OCI-M2 (cell line): ENCODE measurements at regions not wholly inside any gene's neighbourhood (a gene's known extent, or its start where the extent isn't known, plus 50 kb on each side); places are given as distances from the start of the nearest gene placed in this dataset.
"Not testable (repeated sequence)": the region's sequence is repeated elsewhere in the genome, so short reads cannot be mapped to it uniquely, and the experiment has no call there.

ENCODE experiments used
- DNase-seq: peaks from one replicate; lab custom pipeline; 2025; ENCODE audit not compliant: unreplicated experiment; lab: John Stamatoyannopoulos, UW

GRCh38 chr14:41120402-41120801, 486.3 kb upstream of the LRFN5 start:
- no peak for DNase-seq

GRCh38 chr14:41096131-41096530, 510.5 kb upstream of the LRFN5 start:
- no peak for DNase-seq

- no peak for DNase-seq
Measured at GRCh38 chr14:41087056-41087455, 519.6 kb upstream of the LRFN5 start.

GRCh38 chr14:41073544-41073943, 533.1 kb upstream of the LRFN5 start:
- DNase-seq = no peak

- no peak for DNase-seq
Measured at GRCh38 chr14:41072776-41073175, 533.9 kb upstream of the LRFN5 start.

- DNase-seq = no peak
Measured at GRCh38 chr14:41071351-41071750, 535.3 kb upstream of the LRFN5 start.

- DNase-seq = no peak
Measured at GRCh38 chr14:41062826-41063225, 543.9 kb upstream of the LRFN5 start.

GRCh38 chr14:41055589-41055988, 551.1 kb upstream of the LRFN5 start:
- DNase-seq = no peak

GRCh38 chr14:41051801-41052200, 554.9 kb upstream of the LRFN5 start:
- no peak for DNase-seq

GRCh38 chr14:41047763-41048162, 558.9 kb upstream of the LRFN5 start:
- DNase-seq = no peak

GRCh38 chr14:41037388-41037787, 569.3 kb upstream of the LRFN5 start:
- DNase-seq = no peak

- no peak for DNase-seq
Measured at GRCh38 chr14:41034969-41035368, 571.7 kb upstream of the LRFN5 start.

GRCh38 chr14:41022932-41023331, 583.7 kb upstream of the LRFN5 start:
- DNase-seq = no peak

- DNase-seq = no peak
Measured at GRCh38 chr14:41016213-41016612, 590.5 kb upstream of the LRFN5 start.

GRCh38 chr14:41000350-41000749, 606.3 kb upstream of the LRFN5 start:
- DNase-seq = no peak

- DNase-seq = no peak
Measured at GRCh38 chr14:40989260-40989659, 617.4 kb upstream of the LRFN5 start.

GRCh38 chr14:40987481-40987880, 619.2 kb upstream of the LRFN5 start:
- no peak for DNase-seq

GRCh38 chr14:40986655-40987054, 620.0 kb upstream of the LRFN5 start:
- no peak for DNase-seq

GRCh38 chr14:40985584-40985983, 621.1 kb upstream of the LRFN5 start:
- no peak for DNase-seq

GRCh38 chr14:40983604-40984003, 623.1 kb upstream of the LRFN5 start:
- DNase-seq = no peak

GRCh38 chr14:40981247-40981646, 625.4 kb upstream of the LRFN5 start:
- no peak for DNase-seq

- not testable (repeated sequence) for DNase-seq
Measured at GRCh38 chr14:40960257-40960656, 646.4 kb upstream of the LRFN5 start.

GRCh38 chr14:40955131-40955505, 651.6 kb upstream of the LRFN5 start:
- no peak for DNase-seq
